Tibial nerve (tissue), 4 donors: ENCODE measurements at regions not wholly inside any gene's neighbourhood (a gene's known extent, or its start where the extent isn't known, plus 50 kb on each side); places are given as distances from the start of the nearest gene placed in this dataset.

Experiments used
- DNase-seq, 2 donors: peaks; one replicate each; pipeline ENCODE4 v3.0.0-alpha.2; 2019; ENCODE audit warnings: low spot score in 2 of 2
- H3K27ac ChIP-seq, 4 donors: fragments of 200-600 bp; sonication (generic) in 3 of 4; one replicate each; pipeline ENCODE4 v1.5.1; 2017 to 2019; ENCODE audit warnings: mild to moderate bottlenecking in 1 of 4
- H3K27me3 ChIP-seq, 2 donors: fragments of 200-600 bp; sonication (generic) in 1 of 2; one replicate each; pipeline versions ENCODE4 v1.5.1 to v1.6.0; 2017 to 2019
- H3K36me3 ChIP-seq, 3 donors: fragments of 200-600 bp; sonication (generic); one replicate each; pipeline ENCODE4 v1.5.1; 2018 to 2019
- H3K4me1 ChIP-seq, 4 donors: fragments of 200-600 bp; sonication (generic) in 3 of 4; one replicate each; pipeline ENCODE4 v1.5.1; 2017 to 2019
- H3K4me3 ChIP-seq, 4 donors: fragments of 200-600 bp; sonication (generic) in 3 of 4; one replicate each; pipeline ENCODE4 v1.5.1; 2017 to 2019; ENCODE audit warnings: mild to moderate bottlenecking in 1 of 4, moderate library complexity in 1 of 4
- H3K9me3 ChIP-seq, 4 donors: fragments of 200-600 bp; sonication (generic) in 3 of 4; one replicate each; pipeline ENCODE4 v1.5.1; 2017 to 2019
- EP300 ChIP-seq, 2 donors: sonication (generic); formaldehyde crosslinking; IDR thresholded peaks; one replicate each; pipeline ENCODE4 v1.6.1; 2017; ENCODE audit warnings: antibody characterized with exemption in 2 of 2, mild to moderate bottlenecking in 1 of 2
- POLR2A ChIP-seq, 2 donors: fragments of 450-650 bp; IDR thresholded peaks; one replicate each; pipeline ENCODE4 v1.6.1; 2017; ENCODE audit warnings: antibody characterized with exemption in 2 of 2, mild to moderate bottlenecking in 2 of 2, moderate library complexity in 2 of 2
- WGBS, 2 donors: methylation state at CpG; one replicate each; pipeline ENCODE4 v1.1.5; 2018; 5-methylcytosine and 5-hydroxymethylcytosine counted together
- TF ChIP-seq, protein P1 (sequence below), 5 experiments: fragments of 200-600 bp in 3 of 5; fragments of 450-650 bp in 2 of 5; sonication (generic) in 3 of 5; IDR thresholded peaks; one replicate each; pipeline ENCODE4 v1.5.1; 2016 to 2019; ENCODE audit warnings: antibody characterized with exemption in 5 of 5, mild to moderate bottlenecking in 3 of 5, moderate library complexity in 2 of 5

DNA sequence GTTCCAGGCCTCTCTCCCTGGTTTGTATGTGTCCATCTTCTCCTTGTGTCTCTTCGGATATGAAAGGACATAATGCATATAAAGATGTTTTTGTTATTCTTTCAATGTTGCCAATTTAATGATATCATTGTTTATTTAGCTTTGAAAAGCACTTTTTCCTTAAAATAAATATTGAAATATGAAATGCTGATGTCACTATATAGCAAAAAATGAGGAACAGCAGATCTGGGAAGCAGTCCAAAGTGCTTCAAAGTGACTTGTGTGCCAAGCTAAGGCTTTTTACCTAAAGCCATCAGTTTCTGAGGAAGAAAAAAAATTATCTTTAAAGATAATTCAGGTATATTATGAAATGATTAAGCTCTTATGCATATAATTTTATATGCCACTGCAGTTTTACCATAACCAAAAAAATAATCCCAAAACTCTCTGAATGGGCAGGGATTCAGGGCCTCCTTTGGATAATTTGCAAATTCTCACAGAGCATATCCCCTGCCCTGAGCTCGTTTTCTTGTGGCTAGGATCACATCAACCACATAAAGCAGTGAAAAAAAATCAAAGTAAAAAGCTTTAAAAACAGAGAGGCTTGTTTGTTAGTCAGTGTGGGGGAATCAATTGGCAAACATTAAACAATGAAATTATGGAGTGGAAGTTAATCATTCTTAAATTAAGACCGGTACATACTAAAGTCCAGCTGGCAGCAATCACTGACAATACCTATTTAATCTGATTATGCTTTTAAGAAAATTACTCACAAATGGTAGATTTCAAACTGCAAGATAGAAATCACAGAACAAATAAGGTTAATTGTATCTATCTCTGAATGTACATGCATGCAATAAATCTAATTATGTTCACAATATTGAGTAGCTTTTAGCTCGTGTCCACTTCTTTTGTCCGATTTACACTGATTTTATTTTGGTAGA lies 1027.9 kb upstream of the ADGRB3 start:
- TF ChIP-seq POLR2A (IDR thresholded peaks at IDR 0.05), result no peak
- TF ChIP-seq, protein P1, sequence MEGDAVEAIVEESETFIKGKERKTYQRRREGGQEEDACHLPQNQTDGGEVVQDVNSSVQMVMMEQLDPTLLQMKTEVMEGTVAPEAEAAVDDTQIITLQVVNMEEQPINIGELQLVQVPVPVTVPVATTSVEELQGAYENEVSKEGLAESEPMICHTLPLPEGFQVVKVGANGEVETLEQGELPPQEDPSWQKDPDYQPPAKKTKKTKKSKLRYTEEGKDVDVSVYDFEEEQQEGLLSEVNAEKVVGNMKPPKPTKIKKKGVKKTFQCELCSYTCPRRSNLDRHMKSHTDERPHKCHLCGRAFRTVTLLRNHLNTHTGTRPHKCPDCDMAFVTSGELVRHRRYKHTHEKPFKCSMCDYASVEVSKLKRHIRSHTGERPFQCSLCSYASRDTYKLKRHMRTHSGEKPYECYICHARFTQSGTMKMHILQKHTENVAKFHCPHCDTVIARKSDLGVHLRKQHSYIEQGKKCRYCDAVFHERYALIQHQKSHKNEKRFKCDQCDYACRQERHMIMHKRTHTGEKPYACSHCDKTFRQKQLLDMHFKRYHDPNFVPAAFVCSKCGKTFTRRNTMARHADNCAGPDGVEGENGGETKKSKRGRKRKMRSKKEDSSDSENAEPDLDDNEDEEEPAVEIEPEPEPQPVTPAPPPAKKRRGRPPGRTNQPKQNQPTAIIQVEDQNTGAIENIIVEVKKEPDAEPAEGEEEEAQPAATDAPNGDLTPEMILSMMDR (IDR thresholded peaks at IDR 0.05), result no peak
- no peak for TF ChIP-seq EP300 (IDR thresholded peaks at IDR 0.05)
- no peaks in the 10 kb centered on the region for H3K9me3 ChIP-seq
- no peaks in the 10 kb centered on the region for H3K27me3 ChIP-seq
- no peak for DNase-seq
- H3K4me1 ChIP-seq, result no peaks in the 10 kb centered on the region
- WGBS, 2 donors, result 44 to 46% methylated on average over 5 of the region's 5 CpGs
- H3K36me3 ChIP-seq, result no peaks in the 10 kb centered on the region
- no peak overlapping the region for H3K27ac ChIP-seq
- H3K4me3 ChIP-seq, result no peak overlapping the region

DNA sequence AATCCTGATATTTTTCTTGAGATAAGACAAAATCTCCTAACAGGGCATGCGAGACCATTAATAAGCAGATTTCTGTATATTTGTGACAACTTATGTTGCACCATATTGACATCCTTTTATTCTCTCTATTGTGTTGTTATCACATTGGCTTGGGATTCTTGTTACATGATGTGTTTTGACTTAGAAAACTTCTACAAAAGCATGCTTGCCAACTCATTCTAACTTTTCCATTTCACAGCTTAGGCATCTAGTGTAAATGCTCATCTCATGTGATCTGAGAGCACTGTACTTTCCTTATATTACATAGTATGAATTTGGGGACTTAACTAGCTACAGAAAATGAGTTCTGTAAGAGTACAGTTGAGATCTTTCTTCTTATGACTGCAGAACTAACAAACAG lies 1040.7 kb upstream of the ADGRB3 start:
- Histone ChIP-seq H3K4me3 (no peak overlapping the region), H3K36me3 (no peaks in the 10 kb centered on the region), H3K27me3 (no peaks in the 10 kb centered on the region), H3K4me1 (no peaks in the 10 kb centered on the region), H3K27ac (no peak overlapping the region), H3K9me3 (peaks cover 0 to 6% (median 0%) of the 10 kb centered on the region in 4 donors)
- no peak for DNase-seq
- TF ChIP-seq, protein P1 (IDR thresholded peaks at IDR 0.05), result no peak
- no peak for TF ChIP-seq EP300 (IDR thresholded peaks at IDR 0.05)
- no peak for TF ChIP-seq POLR2A (IDR thresholded peaks at IDR 0.05)
- 96 to 98% methylated on average over 1 of the region's 1 CpG for WGBS, 2 donors

- no peak for TF ChIP-seq EP300 (IDR thresholded peaks at IDR 0.05)
- TF ChIP-seq, protein P1 (IDR thresholded peaks at IDR 0.05), result no peak
- TF ChIP-seq POLR2A (IDR thresholded peaks at IDR 0.05), result no peak
- H3K4me3 ChIP-seq, result no peak overlapping the region
- H3K9me3 ChIP-seq, result peaks cover 0 to 8% (median under 1%) of the 10 kb centered on the region in 4 donors
- H3K27ac ChIP-seq, result no peak overlapping the region
- H3K36me3 ChIP-seq, result no peaks in the 10 kb centered on the region
- H3K4me1 ChIP-seq, result no peaks in the 10 kb centered on the region
- DNase-seq, result no peak
- H3K27me3 ChIP-seq, result no peaks in the 10 kb centered on the region
Observed at GRCh38 chr6:67593247-67593646, 1041.8 kb upstream of the ADGRB3 start.

GRCh38 chr6:67591910-67592309 lies 1043.2 kb upstream of the ADGRB3 start:
- no peaks in the 10 kb centered on the region for H3K4me1 ChIP-seq
- H3K36me3 ChIP-seq, result no peaks in the 10 kb centered on the region
- H3K27me3 ChIP-seq, result no peaks in the 10 kb centered on the region
- no peak for DNase-seq
- H3K4me3 ChIP-seq, result no peak overlapping the region
- no peak overlapping the region for H3K27ac ChIP-seq
- TF ChIP-seq, protein P1 (IDR thresholded peaks at IDR 0.05), result no peak
- no peak for TF ChIP-seq EP300 (IDR thresholded peaks at IDR 0.05)
- TF ChIP-seq POLR2A (IDR thresholded peaks at IDR 0.05), result no peak
- peaks cover 0 to 11% (median 3%) of the 10 kb centered on the region in 4 donors for H3K9me3 ChIP-seq

GRCh38 chr6:67567842-67568241 lies 1067.2 kb upstream of the ADGRB3 start:
- Histone ChIP-seq H3K4me3 (no peak overlapping the region), H3K4me1 (no peaks in the 10 kb centered on the region), H3K36me3 (no peaks in the 10 kb centered on the region), H3K27me3 (no peaks in the 10 kb centered on the region), H3K9me3 (no peaks in the 10 kb centered on the region), H3K27ac (no peak overlapping the region)
- 75 to 87% methylated on average over 1 of the region's 1 CpG for WGBS, 2 donors
- TF ChIP-seq POLR2A (IDR thresholded peaks at IDR 0.05) (no peak), EP300 (IDR thresholded peaks at IDR 0.05) (no peak)
- TF ChIP-seq, protein P1 (IDR thresholded peaks at IDR 0.05), result no peak
- DNase-seq, result no peak
